Activated CD8-positive, alpha-beta memory T cell treated with anti-CD3 and anti-CD28 coated beads, Interleukin-2, amount 50 U/mL, for 24 hours (primary cell): ENCODE measurements at regions not wholly inside any gene's neighbourhood (a gene's known extent, or its start where the extent isn't known, plus 50 kb on each side); places are given as distances from the start of the nearest gene placed in this dataset.
"Not testable (repeated sequence)": the region's sequence is repeated elsewhere in the genome, so short reads cannot be mapped to it uniquely, and the experiment has no call there.

Experiments
- DNase-seq: peaks from one replicate; pipeline ENCODE4 v3.0.0-alpha.2; 2020; ENCODE audit errors: extremely low read depth

GRCh38 chr10:3961082-3961481 lies 176.1 kb upstream of the KLF6 start:
- DNase-seq = no peak

GRCh38 chr10:3960496-3960895 lies 175.5 kb upstream of the KLF6 start:
- no peak for DNase-seq

- DNase-seq = no peak
Measured at GRCh38 chr10:3959370-3960325, 174.6 kb upstream of the KLF6 start.

GRCh38 chr10:3958472-3958996 lies 173.5 kb upstream of the KLF6 start:
- DNase-seq = no peak

DNA sequence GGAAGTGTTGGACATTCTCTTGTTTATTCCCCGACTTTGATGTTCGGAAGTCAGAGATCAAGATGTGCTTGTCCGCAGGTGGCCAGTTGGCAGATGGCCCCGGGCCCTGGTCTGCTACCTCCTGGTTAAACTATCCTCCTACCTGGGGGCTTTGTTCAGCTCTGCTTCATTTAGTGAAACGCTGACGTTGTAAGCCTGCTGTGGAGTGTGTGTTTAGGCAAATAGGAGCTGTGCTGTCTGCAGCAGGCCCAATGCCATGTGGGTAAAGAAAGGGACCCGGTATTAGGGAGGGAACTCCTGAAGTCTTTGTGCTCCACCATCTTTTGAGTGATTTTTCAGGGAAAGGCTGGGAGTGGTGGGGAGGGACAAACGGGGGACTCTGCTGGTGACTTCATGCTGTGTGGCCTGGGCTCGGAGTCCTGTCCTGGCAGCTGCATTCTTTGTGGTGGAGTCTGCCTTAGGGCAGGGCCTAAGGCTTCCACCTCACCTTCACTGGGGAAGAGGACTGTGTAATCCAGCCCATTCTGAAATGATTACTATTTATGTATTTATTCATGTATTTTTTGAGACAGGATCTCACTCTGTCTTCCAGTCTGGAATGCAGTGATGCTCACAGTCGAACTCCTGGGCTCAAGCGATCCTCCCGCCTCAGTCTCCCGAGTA lies 171.1 kb upstream of the KLF6 start:
- no peak for DNase-seq

DNA sequence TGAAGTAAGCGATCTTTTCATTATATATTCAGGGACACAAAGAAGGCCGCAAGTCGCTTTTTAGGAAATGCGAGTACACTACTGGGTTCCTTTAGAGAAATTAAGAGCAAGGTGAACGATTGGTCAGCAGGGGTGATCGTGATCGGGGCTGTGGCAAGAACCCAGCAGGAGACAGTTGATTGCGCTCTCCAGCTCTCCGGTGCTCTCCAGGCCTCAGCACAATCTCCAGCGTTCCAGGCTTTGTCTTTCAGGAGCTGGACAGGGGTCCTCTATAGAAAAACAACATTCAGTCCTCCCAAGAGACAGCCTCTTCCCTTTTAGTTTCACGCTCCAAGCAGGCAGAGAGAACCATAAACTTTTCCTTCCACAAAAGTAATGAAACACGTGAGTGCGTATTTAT lies 170.5 kb upstream of the KLF6 start:
- DNase-seq = no peak

DNA sequence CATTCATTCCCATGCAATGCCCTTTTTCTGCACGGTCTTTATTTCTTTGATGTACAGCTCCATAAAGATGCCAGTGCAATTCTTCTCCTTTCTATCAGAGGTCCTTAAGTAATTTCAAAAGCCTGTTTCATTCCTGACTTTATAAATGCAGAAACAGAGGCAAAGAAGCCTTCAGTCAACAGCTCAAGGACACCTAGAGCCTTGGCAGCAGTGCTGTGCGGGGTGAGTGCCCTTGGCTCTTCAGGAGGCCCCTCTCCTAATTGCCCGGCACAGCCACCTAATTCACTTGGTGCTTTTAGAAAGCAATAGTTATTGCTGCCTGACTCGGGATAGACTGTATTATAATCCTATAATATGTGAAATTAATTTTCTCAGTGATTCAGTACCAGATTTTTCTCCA lies 169.6 kb upstream of the KLF6 start:
- DNase-seq = no peak

DNA sequence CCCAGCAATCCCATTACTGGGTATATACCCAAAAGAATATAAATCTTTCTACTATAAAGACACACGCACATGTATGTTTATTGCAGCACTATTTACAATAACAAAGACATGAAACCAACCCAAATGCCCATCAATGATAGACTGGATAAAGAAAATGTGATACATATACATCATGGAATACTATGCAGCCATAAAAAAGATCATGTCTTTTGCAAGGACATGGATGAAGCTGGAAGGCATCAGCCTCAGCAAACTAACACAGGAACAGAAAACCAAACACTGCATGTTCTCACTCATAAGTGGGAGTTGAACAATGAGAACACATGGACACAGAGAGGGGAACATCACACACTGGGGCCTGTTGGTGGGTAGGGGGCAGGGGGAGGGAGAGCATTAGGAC lies 169.0 kb upstream of the KLF6 start:
- DNase-seq = not testable (repeated sequence)

DNA sequence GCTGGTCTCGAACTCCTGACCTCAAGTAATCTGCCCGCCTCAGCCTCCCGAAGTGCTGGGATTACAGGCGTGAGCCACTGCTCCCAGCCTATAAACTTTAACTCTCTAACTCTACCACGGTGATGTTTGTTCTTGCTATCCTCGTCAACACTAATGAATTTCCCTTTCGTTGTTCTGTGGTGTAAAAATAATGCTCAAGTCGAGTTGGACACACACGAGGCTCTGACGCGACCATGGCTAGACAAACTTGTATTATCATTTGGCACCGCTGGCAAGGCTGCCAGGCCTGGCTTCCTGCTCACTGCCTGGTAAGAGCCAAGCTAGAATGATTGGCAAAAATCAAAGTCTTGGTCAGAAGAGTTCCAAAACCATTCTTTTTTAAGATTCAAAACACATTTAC lies 167.0 kb upstream of the KLF6 start:
- DNase-seq = no peak

DNA sequence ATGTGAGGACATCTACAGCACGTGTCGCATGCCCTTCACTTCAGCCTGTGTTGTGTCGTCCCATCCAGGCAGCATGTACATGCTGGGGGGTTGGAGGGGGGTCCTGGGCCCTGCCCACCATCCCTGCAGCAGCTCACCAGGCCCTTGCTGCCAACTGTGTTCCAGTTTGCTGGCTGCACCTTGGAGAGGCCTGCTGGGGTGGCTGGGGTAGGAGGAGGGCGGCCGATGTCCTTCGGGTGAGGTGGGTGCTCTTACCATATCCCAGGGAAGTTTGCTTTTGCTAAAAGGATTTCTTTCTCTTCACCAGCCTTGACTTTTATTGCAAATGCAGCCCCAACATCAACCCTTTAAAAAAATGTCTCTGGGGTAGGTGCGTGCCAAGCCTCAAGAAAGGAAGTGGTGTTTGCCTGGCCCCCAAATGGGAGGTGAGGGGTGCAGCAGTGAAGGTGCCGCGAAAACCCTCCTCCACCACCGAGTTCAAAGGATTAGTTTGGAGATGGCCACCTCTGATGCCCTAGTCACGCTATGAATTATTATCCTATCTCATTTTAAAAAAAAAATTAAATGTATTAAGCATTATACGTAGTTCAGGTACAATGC lies 165.8 kb upstream of the KLF6 start:
- no peak for DNase-seq

DNA sequence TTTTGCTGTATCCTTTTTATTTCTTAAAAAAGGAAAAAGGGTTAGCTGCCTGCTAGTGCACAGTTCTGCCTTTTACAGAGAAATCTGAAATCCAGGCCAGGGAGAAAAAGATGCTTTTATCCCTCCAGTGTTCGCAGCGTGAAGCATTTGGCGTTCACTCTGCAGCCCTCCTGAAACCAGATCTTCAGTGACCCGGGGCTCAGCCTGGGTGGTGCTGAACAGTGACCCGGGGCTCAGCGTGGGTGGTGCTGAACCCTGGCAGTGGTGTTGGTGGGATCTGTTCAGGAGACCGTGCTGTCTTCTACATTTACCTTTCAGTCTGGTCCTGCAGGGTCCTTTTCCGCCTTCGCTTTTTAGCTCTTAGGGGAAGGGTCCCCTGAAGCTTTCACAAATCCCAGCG lies 164.7 kb upstream of the KLF6 start:
- no peak for DNase-seq

DNA sequence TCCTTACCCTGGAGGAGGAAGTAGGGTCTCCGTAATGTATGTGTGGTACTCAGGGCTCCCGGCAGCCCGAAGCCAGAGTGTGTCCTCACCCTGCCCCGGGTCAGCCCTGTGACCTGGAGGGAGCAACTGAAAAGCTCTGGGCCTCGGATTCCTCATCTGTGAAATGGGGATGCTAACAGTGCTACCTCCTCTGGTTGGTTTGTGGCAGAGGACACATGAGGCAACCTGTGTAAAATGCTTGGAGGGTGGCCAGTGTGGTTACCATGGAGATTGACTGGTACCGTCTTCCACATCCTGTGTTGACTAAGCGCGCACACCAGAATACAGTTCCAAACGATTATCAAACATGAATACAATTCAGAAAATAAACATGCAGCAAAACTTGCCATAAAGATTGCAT lies 163.8 kb upstream of the KLF6 start:
- DNase-seq = no peak

DNA sequence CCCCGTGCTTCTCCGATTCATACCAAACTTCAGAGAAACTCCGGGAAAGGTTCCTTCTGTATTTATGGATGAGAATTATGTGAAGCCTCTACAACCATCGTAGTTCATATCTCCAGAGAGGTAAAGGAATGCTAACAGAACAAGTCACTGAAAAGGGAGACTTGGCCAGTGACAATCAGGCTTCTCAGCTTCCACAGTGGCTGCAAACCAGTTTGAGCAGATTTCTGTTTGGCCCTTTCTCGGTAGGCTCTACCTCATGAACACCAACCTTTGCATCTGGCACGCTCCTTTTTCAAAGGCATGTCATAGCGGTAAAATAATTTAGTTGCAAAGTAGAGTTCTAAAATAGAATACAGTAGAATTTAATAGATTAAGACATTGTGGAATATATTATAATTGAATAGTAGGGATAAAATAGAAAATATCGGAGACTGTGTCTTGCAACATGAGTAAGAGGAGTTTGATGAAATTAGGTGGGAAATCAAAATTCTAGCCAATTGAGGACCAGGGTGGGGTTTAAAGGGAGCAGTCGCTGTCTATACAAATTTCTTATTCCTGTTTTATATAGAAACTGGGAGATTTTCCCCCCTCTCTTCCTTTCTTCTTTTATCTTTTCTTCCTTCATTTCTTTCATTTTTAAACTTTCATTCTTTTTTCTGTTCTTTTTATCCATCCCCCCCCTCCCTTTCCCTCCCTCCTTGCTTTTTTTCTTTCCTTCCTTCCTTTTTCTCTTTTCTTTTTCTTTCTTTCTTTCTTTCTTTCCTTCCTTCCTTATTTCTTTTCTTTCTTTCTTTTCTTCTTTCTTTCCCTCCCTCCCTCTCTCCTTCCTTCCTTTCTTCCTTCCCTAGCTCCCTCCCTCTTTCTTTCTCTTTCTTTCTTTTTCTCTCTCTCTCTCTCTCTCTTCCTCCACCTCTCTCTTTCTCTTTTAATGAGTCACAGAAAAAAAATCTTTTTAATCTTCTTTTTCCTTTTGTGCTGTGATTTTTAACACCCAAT lies 161.5 kb upstream of the KLF6 start:
- DNase-seq = no peak

DNA sequence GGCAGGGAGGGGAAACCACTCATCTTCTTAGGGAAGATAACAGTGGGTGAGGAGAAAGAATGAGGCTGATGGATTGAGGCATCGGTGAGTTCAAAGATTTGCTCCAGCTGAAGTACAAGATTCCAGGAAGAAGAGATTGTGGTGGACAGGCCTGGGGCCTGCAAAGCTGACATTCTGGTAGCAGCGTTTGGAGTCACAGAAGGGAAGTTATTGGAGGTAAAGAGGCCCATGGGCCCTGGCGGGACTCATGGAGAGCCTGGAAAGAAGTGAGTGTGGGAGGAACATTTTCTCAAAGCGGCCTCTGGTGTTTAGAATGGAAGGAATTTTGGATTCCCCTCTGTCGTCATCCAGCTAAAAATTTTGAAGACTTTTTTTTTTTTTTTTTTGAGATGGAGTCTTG lies 160.0 kb upstream of the KLF6 start:
- no peak for DNase-seq

DNA sequence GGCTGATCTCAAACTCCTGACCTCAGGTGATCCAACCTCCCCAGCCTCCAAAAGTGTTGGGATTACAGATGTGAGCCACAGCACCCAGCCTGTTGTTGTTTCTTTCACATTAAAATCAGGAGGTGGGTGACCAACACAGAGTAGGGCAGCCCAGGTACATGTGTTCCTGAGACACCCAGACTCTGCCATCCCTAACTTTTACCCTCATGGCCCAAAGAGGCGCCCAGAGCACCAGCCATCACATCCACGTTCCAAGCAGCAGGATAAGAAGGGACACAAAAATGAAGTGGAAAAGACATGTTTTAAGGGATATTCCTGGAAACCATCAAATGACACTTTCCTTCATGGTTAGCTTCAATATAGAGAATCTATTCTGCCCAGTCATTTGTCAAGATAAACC lies 159.6 kb upstream of the KLF6 start:
- no peak for DNase-seq

- DNase-seq = no peak
Measured at GRCh38 chr10:3943695-3944257, 158.8 kb upstream of the KLF6 start.

DNA sequence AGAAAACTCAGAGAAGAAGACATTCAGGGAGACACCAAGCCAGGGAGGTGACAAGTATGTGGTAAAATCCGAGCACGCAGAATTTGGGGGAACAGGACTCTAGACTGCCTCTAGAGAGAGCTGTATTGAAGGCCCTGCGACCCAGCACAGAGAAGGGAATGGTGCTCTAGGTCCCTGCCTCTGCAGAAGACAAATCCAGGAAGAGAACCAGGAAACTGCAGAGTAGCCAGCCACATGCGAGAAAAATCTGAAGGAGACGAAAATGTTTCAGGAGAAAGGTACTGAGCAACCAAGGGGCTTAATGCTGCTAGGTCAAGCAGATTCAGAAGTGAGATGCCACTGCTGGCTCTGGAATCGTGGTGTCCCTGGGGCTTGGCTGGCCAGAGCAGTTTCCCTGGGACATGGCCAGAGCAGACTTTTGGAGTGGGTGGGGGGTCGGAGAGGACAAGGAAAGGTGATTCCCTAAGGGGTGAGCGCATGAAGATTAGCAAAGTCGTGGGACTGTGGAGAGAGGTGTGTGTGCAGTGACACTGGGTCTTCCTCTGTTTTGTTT lies 158.0 kb upstream of the KLF6 start:
- no peak for DNase-seq

DNA sequence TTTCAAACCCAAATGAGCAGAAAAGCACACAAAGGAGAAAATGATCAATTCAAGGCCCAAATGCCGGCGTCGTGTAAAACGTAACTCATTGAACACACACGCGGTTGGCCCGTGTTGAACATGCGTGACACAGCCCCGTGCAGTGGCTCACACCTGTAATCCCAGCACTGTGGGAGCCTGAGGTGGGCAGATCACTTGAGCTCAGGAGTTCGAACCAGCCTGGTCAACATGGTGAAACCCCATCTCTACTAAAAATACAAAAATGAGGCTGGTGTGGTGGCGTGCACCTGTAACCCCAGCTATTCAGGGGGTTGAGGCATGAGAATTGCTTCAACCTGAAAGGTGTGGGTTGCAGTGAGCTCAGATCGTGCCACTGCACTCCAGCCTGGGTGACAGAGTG lies 156.7 kb upstream of the KLF6 start:
- DNase-seq = no peak

GRCh38 chr10:3936422-3937040 lies 151.5 kb upstream of the KLF6 start:
- DNase-seq = no peak

- DNase-seq = no peak
Measured at GRCh38 chr10:3935933-3936359, 150.9 kb upstream of the KLF6 start.
